Uterus (tissue), 3 donors: ENCODE measurements at regions not wholly inside any gene's neighbourhood (a gene's known extent, or its start where the extent isn't known, plus 50 kb on each side); places are given as distances from the start of the nearest gene placed in this dataset.

Experiments
- DNase-seq, 2 donors: peaks; one replicate each; pipeline ENCODE4 v3.0.0-alpha.2; 2019 to 2020
- H3K27ac ChIP-seq, 2 donors: fragments of 200-600 bp; sonication (generic); 1 replicate in 1 of 2; 2 replicates in 1 of 2; pipeline ENCODE4 v1.5.1; 2016 to 2018
- H3K27me3 ChIP-seq, 2 donors: fragments of 200-600 bp; sonication (generic); one replicate each; pipeline ENCODE4 v1.5.1; 2018 to 2019; ENCODE audit warnings: control low read depth in 1 of 2
- H3K36me3 ChIP-seq, 2 donors: fragments of 200-600 bp; sonication (generic); one replicate each; pipeline ENCODE4 v1.5.1; 2019; ENCODE audit warnings: control low read depth in 1 of 2
- H3K4me1 ChIP-seq, 2 donors: fragments of 200-600 bp; sonication (generic); one replicate each; pipeline ENCODE4 v1.5.1; 2018 to 2019; ENCODE audit warnings: control low read depth in 1 of 2
- H3K4me3 ChIP-seq, 2 donors: fragments of 200-600 bp; sonication (generic); 1 replicate in 1 of 2; 2 replicates in 1 of 2; pipeline ENCODE4 v1.5.1; 2018 to 2019; ENCODE audit warnings: mild to moderate bottlenecking in 1 of 2
- H3K9me3 ChIP-seq, 2 donors: fragments of 200-600 bp; sonication (generic); one replicate each; pipeline ENCODE4 v1.5.1; 2019; ENCODE audit warnings: control low read depth in 1 of 2
- CTCF ChIP-seq, 4 experiments: fragments of 200-600 bp in 2 of 4; fragments of 450-650 bp in 2 of 4; sonication (generic) in 2 of 4; IDR thresholded peaks; one replicate each; pipeline ENCODE4 v1.5.1; 2016 to 2019; ENCODE audit warnings: antibody characterized with exemption in 4 of 4, mild to moderate bottlenecking in 2 of 4, moderate library complexity in 1 of 4
- POLR2A ChIP-seq, 2 donors: fragments of 450-650 bp; IDR thresholded peaks; one replicate each; pipeline ENCODE4 v1.6.1; 2016; ENCODE audit warnings: antibody characterized with exemption in 2 of 2, mild to moderate bottlenecking in 1 of 2, moderate library complexity in 1 of 2
- intact Hi-C: fragments of 100-400 bp; cut with DNase I; formaldehyde crosslinking; loops from one replicate; pipeline ENCODE4 v1.15.1; 2023; ENCODE audit warnings: low total_unique reads
- donor health status: DM: yes; HTN: yes; CAD: no.

- Histone ChIP-seq H3K36me3 (no peaks in the 10 kb centered on the region), H3K27ac (no peak overlapping the region), H3K9me3 (no peaks in the 10 kb centered on the region), H3K4me1 (no peaks in the 10 kb centered on the region), H3K4me3 (no peak overlapping the region), H3K27me3 (no peaks in the 10 kb centered on the region)
- intact Hi-C loops: no loop called here
- DNase-seq: no peak
- no peak for TF ChIP-seq CTCF (IDR thresholded peaks at IDR 0.05)
- no peak for TF ChIP-seq POLR2A (IDR thresholded peaks at IDR 0.05)
Measured at GRCh38 chr1:55846051-55846450, 630.9 kb upstream of the USP24 start.

- Histone ChIP-seq H3K27me3 (no peaks in the 10 kb centered on the region), H3K4me1 (no peaks in the 10 kb centered on the region), H3K36me3 (no peaks in the 10 kb centered on the region), H3K4me3 (no peak overlapping the region), H3K27ac (no peak overlapping the region), H3K9me3 (no peaks in the 10 kb centered on the region)
- intact Hi-C loops: no loop called here
- TF ChIP-seq POLR2A (IDR thresholded peaks at IDR 0.05) (no peak), CTCF (IDR thresholded peaks at IDR 0.05) (no peak)
- DNase-seq: no peak
Measured at GRCh38 chr1:55844322-55844721, 629.2 kb upstream of the USP24 start.

GRCh38 chr1:55839626-55840025 lies 624.5 kb upstream of the USP24 start:
- Histone ChIP-seq H3K4me3 (no peak overlapping the region), H3K9me3 (no peaks in the 10 kb centered on the region), H3K27ac (no peak overlapping the region), H3K27me3 (no peaks in the 10 kb centered on the region), H3K36me3 (no peaks in the 10 kb centered on the region), H3K4me1 (no peaks in the 10 kb centered on the region)
- TF ChIP-seq CTCF (IDR thresholded peaks at IDR 0.05) (no peak), POLR2A (IDR thresholded peaks at IDR 0.05) (no peak)
- DNase-seq: no peak
- intact Hi-C loops: no loop called here

- intact Hi-C loops: no loop called here
- no peaks in the 10 kb centered on the region for H3K27me3 ChIP-seq
Measured at GRCh38 chr1:55839221-55839620, 624.1 kb upstream of the USP24 start.

GRCh38 chr1:55836086-55836485 lies 620.9 kb upstream of the USP24 start:
- no peaks in the 10 kb centered on the region for H3K4me1 ChIP-seq
- no peak overlapping the region for H3K27ac ChIP-seq
- H3K4me3 ChIP-seq: no peak overlapping the region
- DNase-seq: no peak
- H3K27me3 ChIP-seq: no peaks in the 10 kb centered on the region
- TF ChIP-seq POLR2A (IDR thresholded peaks at IDR 0.05): no peak
- no peak for TF ChIP-seq CTCF (IDR thresholded peaks at IDR 0.05)
- H3K9me3 ChIP-seq: no peaks in the 10 kb centered on the region
- no peaks in the 10 kb centered on the region for H3K36me3 ChIP-seq
- intact Hi-C loops: no loop called here

More at GRCh38 chr1:55839221-55839620, 624.1 kb upstream of the USP24 start:
- Histone ChIP-seq H3K36me3 (no peaks in the 10 kb centered on the region), H3K9me3 (no peaks in the 10 kb centered on the region), H3K27ac (no peak overlapping the region), H3K4me1 (no peaks in the 10 kb centered on the region), H3K4me3 (no peak overlapping the region)
- TF ChIP-seq CTCF (IDR thresholded peaks at IDR 0.05) (no peak), POLR2A (IDR thresholded peaks at IDR 0.05) (no peak)
- DNase-seq: no peak
